PC-3 (cell line): ENCODE measurements at regions not wholly inside any gene's neighbourhood (a gene's known extent, or its start where the extent isn't known, plus 50 kb on each side); places are given as distances from the start of the nearest gene placed in this dataset.

Experiments
- ATAC-seq: fragments of 200-7000 bp; cut with Tn5 transposase; 2 replicates; pipeline ENCODE4 v1.9.1; 2020; ENCODE audit warnings: mild to moderate bottlenecking, moderate library complexity
- BruUV-seq: library from RNA; stranded (reverse); fragments of 400-500 nt; replicated peaks from 2 replicates; lab custom pipeline; 2021; lab: Mats Ljungman, UMichigan
- CTCF ChIA-PET: fragments of 300-600 bp; sonication (Branson Sonifier 250); formaldehyde crosslinking; loops from one replicate; lab custom pipeline; 2022; ENCODE audit warnings: antibody characterized with exemption; lab: Charles Lee
- POLR2A ChIA-PET: fragments of 300-600 bp; sonication (Branson Sonifier 250); formaldehyde crosslinking; loops from one replicate; lab custom pipeline; 2022; ENCODE audit warnings: antibody characterized with exemption; ENCODE audit not compliant: unreplicated experiment; lab: Charles Lee
- DNase-seq: peaks from one replicate; pipeline ENCODE4 v3.0.0-alpha.2; 2015
- H2AFZ ChIP-seq: fragments of 300-600 bp; sonication (generic); 2 replicates; pipeline ENCODE4 v1.6.0; 2016; ENCODE audit warnings: antibody characterized with exemption, low read length
- H3F3A ChIP-seq: fragments of 300-600 bp; sonication (generic); one replicate; pipeline ENCODE4 v1.6.0; 2017; ENCODE audit warnings: antibody characterized with exemption, low read length, control low read depth, mild to moderate bottlenecking; ENCODE audit not compliant: unreplicated experiment
- H3K27ac ChIP-seq: fragments of 300-600 bp; sonication (generic); 2 replicates; pipeline ENCODE4 v1.5.1; 2016; ENCODE audit warnings: mild to moderate bottlenecking, low read length
- H3K27me3 ChIP-seq: fragments of 300-600 bp; sonication (generic); 2 replicates; pipeline ENCODE4 v1.6.1; 2016; ENCODE audit warnings: low read length, mixed read lengths
- H3K36me3 ChIP-seq: fragments of 300-600 bp; sonication (generic); 2 replicates; pipeline ENCODE4 v1.6.1; 2016; ENCODE audit warnings: low read depth, mixed run types, low read length, mixed read lengths
- H3K4me1 ChIP-seq: fragments of 300-600 bp; sonication (generic); 2 replicates; pipeline ENCODE4 v1.5.1; 2016; ENCODE audit warnings: low read length; ENCODE audit not compliant: insufficient read depth
- H3K4me2 ChIP-seq: fragments of 300-600 bp; sonication (generic); 2 replicates; pipeline ENCODE4 v1.6.0; 2016; ENCODE audit warnings: low read length
- H3K4me3 ChIP-seq: fragments of 300-600 bp; sonication (generic); 2 replicates; pipeline ENCODE4 v1.5.1; 2016; ENCODE audit warnings: mild to moderate bottlenecking, low read length, mixed read lengths
- H3K79me2 ChIP-seq: fragments of 300-600 bp; sonication (generic); 2 replicates; pipeline ENCODE4 v1.6.1; 2017; ENCODE audit warnings: low read length, mixed read lengths
- H3K9ac ChIP-seq: fragments of 300-600 bp; sonication (generic); 2 replicates; pipeline ENCODE4 v1.6.0; 2016; ENCODE audit warnings: mild to moderate bottlenecking, low read length
- H3K9me2 ChIP-seq: fragments of 300-600 bp; sonication (generic); replicated peaks from 2 replicates; pipeline ENCODE4 v1.6.1; 2016; ENCODE audit warnings: mixed run types, low read length, mixed read lengths
- H3K9me3 ChIP-seq: fragments of 300-600 bp; sonication (generic); 2 replicates; pipeline ENCODE4 v1.6.1; 2016; ENCODE audit warnings: low read length, mixed read lengths
- H4K20me1 ChIP-seq: fragments of 300-600 bp; sonication (generic); 2 replicates; pipeline ENCODE4 v1.6.1; 2016; ENCODE audit warnings: low read length, mixed read lengths
- EZH2 ChIP-seq: fragments of 300-600 bp; sonication (generic); IDR thresholded peaks from one replicate; pipeline ENCODE4 v1.6.1; 2017; ENCODE audit warnings: antibody characterized with exemption, mild to moderate bottlenecking, low read length; ENCODE audit not compliant: unreplicated experiment
- EZH2phosphoT487 ChIP-seq: fragments of 300-600 bp; sonication (generic); IDR thresholded peaks from 2 replicates; pipeline ENCODE4 v1.6.1; 2018; ENCODE audit warnings: mild to moderate bottlenecking, antibody characterized with exemption, low read length, borderline replicate concordance
- intact Hi-C: fragments of 100-400 bp; cut with micrococcal nuclease; formaldehyde crosslinking; loops from 2 replicates; pipeline ENCODE4 v1.9.0; 2023
- TF ChIP-seq, protein P1 (sequence below): fragments of 300-600 bp; sonication (generic); conservative IDR thresholded peaks from 2 replicates; pipeline ENCODE4 v1.5.1; 2017; ENCODE audit warnings: antibody characterized with exemption, low read depth, mild to moderate bottlenecking, low read length

- no peaks in the 10 kb centered on the region for H3K79me2 ChIP-seq
- H4K20me1 ChIP-seq = no peaks in the 10 kb centered on the region
- no peak overlapping the region for H3K4me2 ChIP-seq
- intact Hi-C loops = no loop called here
- ATAC-seq (no peak), DNase-seq (no peak)
- POLR2A ChIA-PET = no interaction called here
- H3K9me2 ChIP-seq = no peaks in the 10 kb centered on the region
- no peaks in the 10 kb centered on the region for H3K36me3 ChIP-seq
- no peak overlapping the region for H3K4me3 ChIP-seq
- H3K4me1 ChIP-seq = peaks cover 16% of the 10 kb centered on the region
- no peaks in the 10 kb centered on the region for H3F3A ChIP-seq
- CTCF ChIA-PET = no interaction called here
- no peak overlapping the region for H2AFZ ChIP-seq
- no peaks in the 10 kb centered on the region for H3K9me3 ChIP-seq
- H3K9ac ChIP-seq = no peak overlapping the region
- TF ChIP-seq, protein P1, sequence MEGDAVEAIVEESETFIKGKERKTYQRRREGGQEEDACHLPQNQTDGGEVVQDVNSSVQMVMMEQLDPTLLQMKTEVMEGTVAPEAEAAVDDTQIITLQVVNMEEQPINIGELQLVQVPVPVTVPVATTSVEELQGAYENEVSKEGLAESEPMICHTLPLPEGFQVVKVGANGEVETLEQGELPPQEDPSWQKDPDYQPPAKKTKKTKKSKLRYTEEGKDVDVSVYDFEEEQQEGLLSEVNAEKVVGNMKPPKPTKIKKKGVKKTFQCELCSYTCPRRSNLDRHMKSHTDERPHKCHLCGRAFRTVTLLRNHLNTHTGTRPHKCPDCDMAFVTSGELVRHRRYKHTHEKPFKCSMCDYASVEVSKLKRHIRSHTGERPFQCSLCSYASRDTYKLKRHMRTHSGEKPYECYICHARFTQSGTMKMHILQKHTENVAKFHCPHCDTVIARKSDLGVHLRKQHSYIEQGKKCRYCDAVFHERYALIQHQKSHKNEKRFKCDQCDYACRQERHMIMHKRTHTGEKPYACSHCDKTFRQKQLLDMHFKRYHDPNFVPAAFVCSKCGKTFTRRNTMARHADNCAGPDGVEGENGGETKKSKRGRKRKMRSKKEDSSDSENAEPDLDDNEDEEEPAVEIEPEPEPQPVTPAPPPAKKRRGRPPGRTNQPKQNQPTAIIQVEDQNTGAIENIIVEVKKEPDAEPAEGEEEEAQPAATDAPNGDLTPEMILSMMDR = no peak
- TF ChIP-seq EZH2phosphoT487 = no peak
- H3K27ac ChIP-seq = no peak overlapping the region
- no TSS peak for BruUV-seq
- H3K27me3 ChIP-seq = no peaks in the 10 kb centered on the region
Observed at GRCh38 chr7:12831024-12831423, 143.6 kb downstream of the ARL4A start.

- Histone ChIP-seq H3K9ac (no peak overlapping the region), H2AFZ (no peak overlapping the region), H3K36me3 (no peaks in the 10 kb centered on the region), H3K9me2 (no peaks in the 10 kb centered on the region), H3K4me1 (no peaks in the 10 kb centered on the region), H3K27ac (no peak overlapping the region), H4K20me1 (no peaks in the 10 kb centered on the region), H3K27me3 (no peaks in the 10 kb centered on the region), H3K79me2 (no peaks in the 10 kb centered on the region), H3K4me2 (no peak overlapping the region), H3K4me3 (no peak overlapping the region), H3K9me3 (no peaks in the 10 kb centered on the region), H3F3A (no peaks in the 10 kb centered on the region)
- TF ChIP-seq EZH2 = no peak
- TF ChIP-seq, protein P1 = no peak
- DNase-seq (no peak), ATAC-seq (no peak)
- BruUV-seq = no TSS peak
- POLR2A ChIA-PET = no interaction called here
- intact Hi-C loops = no loop called here
- CTCF ChIA-PET = no interaction called here
Observed at GRCh38 chr7:12833829-12834228, 146.4 kb downstream of the ARL4A start.

- Histone ChIP-seq H3K4me3 (no peak overlapping the region), H3K9ac (no peak overlapping the region), H3K4me2 (no peak overlapping the region), H2AFZ (no peak overlapping the region), H3K27ac (no peak overlapping the region), H3K27me3 (no peaks in the 10 kb centered on the region), H3K4me1 (no peaks in the 10 kb centered on the region), H4K20me1 (no peaks in the 10 kb centered on the region), H3K79me2 (no peaks in the 10 kb centered on the region), H3F3A (no peaks in the 10 kb centered on the region), H3K36me3 (no peaks in the 10 kb centered on the region), H3K9me2 (no peaks in the 10 kb centered on the region), H3K9me3 (no peaks in the 10 kb centered on the region)
- POLR2A ChIA-PET = no interaction called here
- intact Hi-C loops = no loop called here
- ATAC-seq = no peak
- TF ChIP-seq, protein P1 = no peak
- no peak for TF ChIP-seq EZH2
- no peak for TF ChIP-seq EZH2phosphoT487
- CTCF ChIA-PET = no interaction called here
- no TSS peak for BruUV-seq
- DNase-seq = no peak
Observed at GRCh38 chr7:12834782-12835181, 147.3 kb downstream of the ARL4A start.
